T-helper 22 cell (primary cell): ENCODE measurements at regions not wholly inside any gene's neighbourhood (a gene's known extent, or its start where the extent isn't known, plus 50 kb on each side); places are given as distances from the start of the nearest gene placed in this dataset.
"Not testable (repeated sequence)": the region's sequence is repeated elsewhere in the genome, so short reads cannot be mapped to it uniquely, and the experiment has no call there.

Source experiments
- DNase-seq: peaks from one replicate; pipeline ENCODE4 v3.0.0-alpha.2; 2020; ENCODE audit warnings: low read depth

- no peak for DNase-seq
These were observed 1267.7 kb upstream of the TMEFF2 start for GRCh38 chr2:193462411-193462810.

GRCh38 chr2:193461431-193461934, 1266.8 kb upstream of the TMEFF2 start:
- no peak for DNase-seq

GRCh38 chr2:193446967-193447366, 1252.2 kb upstream of the TMEFF2 start:
- DNase-seq = no peak

GRCh38 chr2:193442293-193442692, 1247.6 kb upstream of the TMEFF2 start:
- DNase-seq = no peak

GRCh38 chr2:193428336-193428818, 1233.6 kb upstream of the TMEFF2 start:
- DNase-seq = no peak

- not testable (repeated sequence) for DNase-seq
These were observed 1217.6 kb upstream of the TMEFF2 start for GRCh38 chr2:193412368-193412767.

- no peak for DNase-seq
These were observed 1215.2 kb upstream of the TMEFF2 start for GRCh38 chr2:193409951-193410350.

- DNase-seq = no peak
These were observed 1187.8 kb upstream of the TMEFF2 start for GRCh38 chr2:193382583-193382982.

- no peak for DNase-seq
These were observed 1183.1 kb upstream of the TMEFF2 start for GRCh38 chr2:193377789-193378188.

GRCh38 chr2:193373120-193373519, 1178.4 kb upstream of the TMEFF2 start:
- no peak for DNase-seq

GRCh38 chr2:193371200-193371599, 1176.5 kb upstream of the TMEFF2 start:
- no peak for DNase-seq

GRCh38 chr2:193368615-193369014, 1173.9 kb upstream of the TMEFF2 start:
- DNase-seq = no peak

- DNase-seq = no peak
These were observed 1162.8 kb upstream of the TMEFF2 start for GRCh38 chr2:193357508-193357907.

GRCh38 chr2:193352665-193353242, 1158.0 kb upstream of the TMEFF2 start:
- DNase-seq = not testable (repeated sequence)

- no peak for DNase-seq
These were observed 1155.8 kb upstream of the TMEFF2 start for GRCh38 chr2:193350509-193350908.

GRCh38 chr2:193349642-193350041, 1154.9 kb upstream of the TMEFF2 start:
- DNase-seq = no peak

- no peak for DNase-seq
These were observed 1153.3 kb upstream of the TMEFF2 start for GRCh38 chr2:193348055-193348454.

- DNase-seq = no peak
These were observed 1142.0 kb upstream of the TMEFF2 start for GRCh38 chr2:193336781-193337180.

- DNase-seq = no peak
These were observed 1139.7 kb upstream of the TMEFF2 start for GRCh38 chr2:193334401-193334800.

GRCh38 chr2:193333539-193333938, 1138.8 kb upstream of the TMEFF2 start:
- DNase-seq = no peak

- DNase-seq = no peak
These were observed 1138.2 kb upstream of the TMEFF2 start for GRCh38 chr2:193332941-193333340.

GRCh38 chr2:193331676-193332075, 1136.9 kb upstream of the TMEFF2 start:
- DNase-seq = no peak

- no peak for DNase-seq
These were observed 1131.6 kb upstream of the TMEFF2 start for GRCh38 chr2:193326296-193326695.

GRCh38 chr2:193315428-193316091, 1120.8 kb upstream of the TMEFF2 start:
- no peak for DNase-seq
